ENCODE measurements at regions not wholly inside any gene's neighbourhood (a gene's known extent, or its start where the extent isn't known, plus 50 kb on each side); places are given as distances from the start of the nearest gene placed in this dataset.

- no peak for TF ChIP-seq CTCF (conservative IDR thresholded peaks at IDR 0.05; ENCODE audit: low read depth, low read length)
- H3K4me3 ChIP-seq (ENCODE audit: low read length): no peak overlapping the region
- no peak for DNase-seq (ENCODE audit: low read depth)
Measured at GRCh38 chr2:11998626-11999378, 252.4 kb downstream of the LPIN1 start.

- no peak overlapping the region for H3K4me3 ChIP-seq (ENCODE audit: low read length)
- no peak for DNase-seq (ENCODE audit: low read depth)
- no peak for TF ChIP-seq CTCF (conservative IDR thresholded peaks at IDR 0.05; ENCODE audit: low read depth, low read length)
Measured at GRCh38 chr2:12001621-12002020, 255.2 kb downstream of the LPIN1 start.

- no peak overlapping the region for H3K4me3 ChIP-seq (ENCODE audit: low read length)
- no peak for DNase-seq (ENCODE audit: low read depth)
- no peak for TF ChIP-seq CTCF (conservative IDR thresholded peaks at IDR 0.05; ENCODE audit: low read depth, low read length)
Measured at GRCh38 chr2:12002215-12002614, 255.8 kb downstream of the LPIN1 start.

GRCh38 chr2:12004713-12005112 is 258.3 kb downstream of the LPIN1 start:
- TF ChIP-seq CTCF (conservative IDR thresholded peaks at IDR 0.05; ENCODE audit: low read depth, low read length): no peak
- DNase-seq (ENCODE audit: low read depth): no peak
- no peak overlapping the region for H3K4me3 ChIP-seq (ENCODE audit: low read length)

- peak; percentile 100 for DNase-seq (ENCODE audit: low read depth)
- no peak overlapping the region for H3K4me3 ChIP-seq (ENCODE audit: low read length)
- TF ChIP-seq CTCF (conservative IDR thresholded peaks at IDR 0.05; ENCODE audit: low read depth, low read length): no peak
Measured at GRCh38 chr2:12005886-12006681, 259.7 kb downstream of the LPIN1 start.

- H3K4me3 ChIP-seq (ENCODE audit: low read length): no peak overlapping the region
- no peak for TF ChIP-seq CTCF (conservative IDR thresholded peaks at IDR 0.05; ENCODE audit: low read depth, low read length)
- DNase-seq (ENCODE audit: low read depth): peak; percentile 99
Measured at GRCh38 chr2:12006850-12007249, 260.4 kb downstream of the LPIN1 start.
